ENCODE measurements at regions not wholly inside any gene's neighbourhood (a gene's known extent, or its start where the extent isn't known, plus 50 kb on each side); places are given as distances from the start of the nearest gene placed in this dataset.

GRCh38 chr1:115491298-115492018, 150.3 kb upstream of the VANGL1 start:
- TF ChIP-seq FOSL2 (CRISPR knock-in tag; IDR thresholded peaks at IDR 0.05) (no peak), ZNF496 (CRISPR knock-in tag; IDR thresholded peaks at IDR 0.05; ENCODE audit: insufficient replicate concordance) (no peak), CTCF (CRISPR knock-in tag; IDR thresholded peaks at IDR 0.05) (no peak), NFYB (CRISPR knock-in tag; IDR thresholded peaks at IDR 0.05) (no peak), EED (CRISPR knock-in tag; IDR thresholded peaks at IDR 0.05) (no peak), EZH2 (conservative IDR thresholded peaks at IDR 0.05; ENCODE audit: low read depth, low read length) (no peak), ZBTB20 (CRISPR knock-in tag; IDR thresholded peaks at IDR 0.05; ENCODE audit: borderline replicate concordance, low read depth) (no peak), ZNF784 (CRISPR knock-in tag; IDR thresholded peaks at IDR 0.05; ENCODE audit: borderline replicate concordance) (no peak), ZNF121 (CRISPR knock-in tag; IDR thresholded peaks at IDR 0.05) (no peak)

All from HepG2 (cell line).